Muscle layer of duodenum (tissue), 2 donors: ENCODE measurements at regions not wholly inside any gene's neighbourhood (a gene's known extent, or its start where the extent isn't known, plus 50 kb on each side); places are given as distances from the start of the nearest gene placed in this dataset.

ENCODE experiments used
- H3K27ac ChIP-seq: one replicate; pipeline ENCODE4 v1.7.0; 2013; ENCODE audit warnings: mild to moderate bottlenecking, low read length
- H3K27me3 ChIP-seq: one replicate; pipeline ENCODE4 v1.7.0; 2013; ENCODE audit warnings: low read depth, mild to moderate bottlenecking, control low read depth, low read length
- H3K36me3 ChIP-seq, 2 donors: one replicate each; pipeline ENCODE4 v1.7.0; 2013; ENCODE audit warnings: low read length in 2 of 2, control low read depth in 1 of 2, mild to moderate bottlenecking in 1 of 2; ENCODE audit not compliant: insufficient read depth in 2 of 2, control insufficient read depth in 1 of 2
- H3K4me1 ChIP-seq, 2 donors: one replicate each; pipeline ENCODE4 v1.7.0; 2013; ENCODE audit warnings: low read length in 2 of 2, mild to moderate bottlenecking in 2 of 2, control low read depth in 1 of 2, moderate library complexity in 1 of 2; ENCODE audit not compliant: insufficient read depth in 2 of 2, control insufficient read depth in 1 of 2
- H3K4me3 ChIP-seq, 2 donors: one replicate each; pipeline ENCODE4 v1.7.0; 2013; ENCODE audit warnings: low read length in 2 of 2, low read depth in 1 of 2, mild to moderate bottlenecking in 1 of 2
- H3K9me3 ChIP-seq, 2 donors: one replicate each; pipeline ENCODE4 v1.7.0; 2013; ENCODE audit warnings: low read length in 2 of 2, control low read depth in 1 of 2, mild to moderate bottlenecking in 1 of 2; ENCODE audit not compliant: control insufficient read depth in 1 of 2
- donor health status: healthy.

- H3K27me3 ChIP-seq = no peaks in the 10 kb centered on the region
- H3K9me3 ChIP-seq = no peaks in the 10 kb centered on the region
- H3K4me1 ChIP-seq = no peaks in the 10 kb centered on the region
- H3K36me3 ChIP-seq = no peaks in the 10 kb centered on the region
- no peak overlapping the region for H3K4me3 ChIP-seq
- H3K27ac ChIP-seq = no peak overlapping the region
These were observed 100.7 kb upstream of the ACTRT2 start for GRCh38 chr1:2920421-2921015.

DNA sequence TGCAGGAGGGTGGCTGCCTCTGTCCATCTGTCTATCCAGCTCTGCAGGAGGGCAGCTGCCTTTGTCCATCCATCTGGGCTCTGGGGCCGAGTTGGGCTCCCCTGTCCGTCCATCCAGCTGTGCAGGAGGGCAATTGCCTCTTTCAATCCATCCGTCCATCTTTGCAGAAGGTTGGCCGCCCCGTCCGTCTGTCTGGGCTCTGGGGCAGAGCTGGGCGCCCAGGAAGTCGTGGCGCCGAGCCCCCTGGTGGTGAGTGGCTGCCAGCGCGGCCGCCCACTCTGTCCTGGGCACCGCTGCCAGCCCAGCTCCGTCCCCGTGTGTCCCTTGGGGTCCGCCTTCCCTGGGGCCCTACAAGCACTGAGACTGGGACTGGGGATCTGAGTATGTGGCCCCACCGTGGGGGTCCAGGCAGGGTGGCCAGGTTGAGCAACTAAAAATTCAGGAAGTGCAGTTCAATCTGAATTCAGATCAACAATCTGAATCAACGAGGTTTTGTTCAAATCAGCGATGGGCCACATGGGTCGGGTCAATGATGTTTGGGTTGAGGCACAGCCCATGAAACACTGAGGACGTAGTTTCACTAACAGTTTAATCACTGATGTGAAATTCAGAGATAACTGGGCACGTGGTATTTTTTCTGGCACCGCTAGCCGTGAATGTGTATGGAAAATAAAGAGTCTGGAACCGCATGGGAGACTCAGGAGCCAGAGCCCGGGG lies 99.1 kb upstream of the ACTRT2 start:
- Histone ChIP-seq H3K4me3 (no peak overlapping the region), H3K27ac (no peak overlapping the region), H3K27me3 (no peaks in the 10 kb centered on the region), H3K36me3 (no peaks in the 10 kb centered on the region), H3K4me1 (no peaks in the 10 kb centered on the region), H3K9me3 (no peaks in the 10 kb centered on the region)

DNA sequence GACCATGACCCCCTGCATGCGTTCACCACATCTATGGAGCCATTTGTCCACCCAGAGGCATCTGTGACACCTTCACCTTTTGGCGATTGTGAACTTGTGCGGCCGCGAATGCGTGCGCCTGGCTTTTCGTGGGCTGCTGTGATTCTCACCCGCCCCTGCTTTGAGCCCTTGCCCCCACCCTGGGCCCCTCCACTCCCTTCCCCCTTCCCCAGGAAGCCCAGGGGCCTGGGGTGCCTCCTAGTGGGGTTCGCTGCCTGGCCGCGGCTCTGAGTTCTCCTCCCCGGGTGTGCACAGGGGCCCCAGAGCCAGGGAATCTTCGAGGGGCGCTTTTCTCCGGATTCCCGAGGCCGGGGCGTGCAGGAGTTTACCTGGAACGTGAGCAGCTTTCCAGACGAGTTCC lies 97.9 kb upstream of the ACTRT2 start:
- no peaks in the 10 kb centered on the region for H3K36me3 ChIP-seq
- H3K9me3 ChIP-seq = no peaks in the 10 kb centered on the region
- H3K4me3 ChIP-seq = no peak overlapping the region
- no peaks in the 10 kb centered on the region for H3K4me1 ChIP-seq
- no peaks in the 10 kb centered on the region for H3K27me3 ChIP-seq
- H3K27ac ChIP-seq = no peak overlapping the region

- Histone ChIP-seq H3K27me3 (no peaks in the 10 kb centered on the region), H3K27ac (no peak overlapping the region), H3K9me3 (peaks cover 0 to 3% of the 10 kb centered on the region in 2 donors), H3K4me3 (no peak overlapping the region), H3K4me1 (no peaks in the 10 kb centered on the region), H3K36me3 (no peaks in the 10 kb centered on the region)
These were observed 96.0 kb upstream of the ACTRT2 start for GRCh38 chr1:2925291-2925690.

DNA sequence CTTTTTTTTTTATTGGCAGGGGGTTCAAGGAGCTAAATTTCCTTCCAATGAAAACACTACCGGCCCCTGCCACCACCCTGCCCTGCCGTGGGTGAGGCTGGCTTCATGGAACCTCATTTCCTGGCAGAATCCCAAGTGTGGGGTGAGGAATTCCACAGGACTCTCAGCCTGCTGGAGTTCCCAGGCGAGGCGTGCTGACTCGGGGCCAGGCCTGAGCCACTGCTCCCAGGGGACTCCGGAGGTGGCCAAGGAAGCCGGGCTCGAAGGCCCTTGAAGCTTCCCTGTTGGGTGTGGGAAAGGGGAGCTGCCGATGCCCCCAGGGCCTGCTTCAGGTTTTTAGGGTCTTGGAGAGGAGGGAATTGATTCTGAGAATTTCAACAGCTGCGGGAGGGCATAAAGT lies 95.3 kb upstream of the ACTRT2 start:
- H3K27me3 ChIP-seq = no peaks in the 10 kb centered on the region
- H3K27ac ChIP-seq = no peak overlapping the region
- no peak overlapping the region for H3K4me3 ChIP-seq
- no peaks in the 10 kb centered on the region for H3K4me1 ChIP-seq
- no peaks in the 10 kb centered on the region for H3K36me3 ChIP-seq
- H3K9me3 ChIP-seq = peaks cover 0 to 3% of the 10 kb centered on the region in 2 donors

- Histone ChIP-seq H3K9me3 (peaks cover 0 to 3% of the 10 kb centered on the region in 2 donors), H3K36me3 (no peaks in the 10 kb centered on the region), H3K27me3 (no peaks in the 10 kb centered on the region), H3K27ac (no peak overlapping the region), H3K4me3 (no peak overlapping the region), H3K4me1 (no peaks in the 10 kb centered on the region)
These were observed 94.7 kb upstream of the ACTRT2 start for GRCh38 chr1:2926447-2927055.

DNA sequence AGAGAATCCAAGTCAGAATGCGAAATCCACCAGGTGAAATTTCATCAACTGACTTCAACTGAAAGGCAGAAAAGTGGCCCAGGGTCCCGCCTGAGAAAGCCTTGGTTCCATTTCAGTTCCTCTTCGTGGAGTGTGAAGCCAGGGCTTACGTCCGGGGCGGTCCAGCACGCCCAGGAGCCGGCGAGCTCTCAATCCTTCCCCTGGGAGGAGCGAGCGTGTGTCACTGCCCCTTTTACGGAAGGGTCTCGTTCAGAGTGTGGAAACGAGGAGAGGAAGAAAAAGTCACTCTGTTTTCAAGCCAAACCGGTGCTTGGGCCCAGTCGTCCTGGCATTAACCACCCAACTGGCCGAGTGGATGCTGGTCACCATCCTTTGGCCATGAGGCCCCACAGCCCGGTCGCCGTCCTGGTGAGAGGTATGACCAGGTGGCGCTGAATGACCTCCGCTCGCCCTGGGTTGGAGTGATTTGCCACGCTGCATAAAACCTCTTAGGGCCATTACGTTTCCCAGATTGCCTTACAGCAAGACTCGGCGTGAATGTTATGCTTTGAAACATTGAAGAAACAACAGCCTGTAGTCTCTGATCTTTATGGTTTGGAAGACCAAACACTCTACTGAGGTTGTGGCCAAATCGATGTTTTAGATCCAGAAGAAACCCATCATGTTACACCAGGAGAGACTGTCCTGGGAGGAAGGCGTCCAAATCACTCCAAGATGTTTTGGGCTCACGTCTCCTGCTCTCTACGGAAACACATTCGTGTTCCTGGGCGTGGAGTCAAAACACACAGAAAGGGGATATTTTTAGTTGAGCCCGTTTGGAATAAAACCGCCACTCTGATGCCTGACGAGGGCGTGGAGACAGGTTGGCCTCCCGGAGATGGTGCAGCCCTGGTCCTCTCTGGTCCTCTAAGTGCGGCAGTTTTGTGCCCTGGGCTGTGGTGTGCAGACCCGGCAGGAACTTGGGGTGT lies 93.6 kb upstream of the ACTRT2 start:
- H3K9me3 ChIP-seq = peaks cover 0 to 3% of the 10 kb centered on the region in 2 donors
- H3K4me1 ChIP-seq = no peaks in the 10 kb centered on the region
- peaks cover 3% of the 10 kb centered on the region for H3K27me3 ChIP-seq
- no peak overlapping the region for H3K27ac ChIP-seq
- no peak overlapping the region for H3K4me3 ChIP-seq
- no peaks in the 10 kb centered on the region for H3K36me3 ChIP-seq

GRCh38 chr1:2928366-2929325 lies 92.6 kb upstream of the ACTRT2 start:
- Histone ChIP-seq H3K27ac (no peak overlapping the region), H3K27me3 (peaks cover 3% of the 10 kb centered on the region), H3K9me3 (peaks cover 0 to 3% of the 10 kb centered on the region in 2 donors)

DNA sequence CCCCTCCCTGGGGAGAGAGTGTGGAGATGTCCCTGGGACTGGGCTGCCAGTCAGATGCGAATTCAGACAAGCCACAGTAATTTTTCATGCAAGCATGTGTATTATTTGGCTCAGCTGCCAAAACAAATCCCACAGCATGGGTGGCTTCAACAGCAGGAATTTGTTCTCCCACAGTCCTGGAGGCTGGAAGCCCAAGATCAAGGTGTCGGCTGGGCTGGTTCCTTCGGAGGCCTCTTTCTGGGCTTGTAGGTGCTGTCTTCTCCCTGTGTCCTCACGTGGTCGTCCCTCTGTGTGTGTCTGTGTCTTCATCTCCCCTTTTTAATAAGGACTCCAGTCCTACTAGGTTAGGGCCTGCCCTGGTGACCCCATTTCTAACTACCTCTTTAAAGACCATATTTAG lies 91.9 kb upstream of the ACTRT2 start:
- no peaks in the 10 kb centered on the region for H3K4me1 ChIP-seq
- no peak overlapping the region for H3K27ac ChIP-seq
- H3K4me3 ChIP-seq = no peak overlapping the region
- no peaks in the 10 kb centered on the region for H3K36me3 ChIP-seq
- peaks cover 0 to 3% of the 10 kb centered on the region in 2 donors for H3K9me3 ChIP-seq
- H3K27me3 ChIP-seq = peaks cover 3% of the 10 kb centered on the region

More at GRCh38 chr1:2928366-2929325, 92.6 kb upstream of the ACTRT2 start:
- no peaks in the 10 kb centered on the region for H3K4me1 ChIP-seq
- no peak overlapping the region for H3K4me3 ChIP-seq
- H3K36me3 ChIP-seq = no peaks in the 10 kb centered on the region

DNA sequence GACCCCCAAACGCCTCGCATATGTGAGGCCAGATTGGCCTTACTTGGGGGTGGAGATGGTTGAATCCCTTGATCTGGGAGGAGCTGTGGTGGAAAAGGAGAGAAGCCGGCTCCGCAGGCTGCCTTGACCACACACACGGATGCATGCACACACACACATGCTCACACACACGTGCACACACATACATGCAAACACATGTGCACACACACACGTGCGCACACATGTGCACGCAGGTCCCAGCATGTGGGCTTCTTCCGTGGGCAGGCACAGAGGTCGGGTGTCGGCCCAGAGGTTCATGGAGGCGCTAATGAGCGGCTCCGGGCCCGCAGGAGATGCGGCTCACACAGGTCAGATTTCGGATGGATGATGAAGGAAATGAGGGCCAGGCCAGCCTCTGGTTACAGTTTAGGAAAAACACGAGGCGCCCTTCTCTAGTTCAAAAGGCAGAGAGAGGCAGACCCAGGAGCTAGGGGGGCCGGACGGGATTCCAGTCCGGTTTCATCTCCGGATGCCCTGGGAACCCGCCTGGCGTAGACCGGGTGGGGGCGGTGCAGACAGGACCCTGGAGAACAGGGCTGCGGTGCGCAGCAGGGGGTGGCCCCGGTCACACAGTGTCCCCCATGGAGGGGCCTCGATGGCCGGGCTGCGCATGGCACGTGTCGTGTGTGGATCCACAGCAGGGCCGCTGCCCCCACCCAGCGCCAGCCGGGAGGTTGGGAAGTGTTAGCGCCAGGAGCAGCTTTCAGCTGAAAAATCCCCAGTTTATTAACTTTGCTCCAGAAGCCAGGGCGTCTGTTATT lies 91.1 kb upstream of the ACTRT2 start:
- H3K4me1 ChIP-seq = no peaks in the 10 kb centered on the region
- H3K27ac ChIP-seq = no peak overlapping the region
- peaks cover 0 to 3% of the 10 kb centered on the region in 2 donors for H3K9me3 ChIP-seq
- no peak overlapping the region for H3K4me3 ChIP-seq
- no peaks in the 10 kb centered on the region for H3K36me3 ChIP-seq
- H3K27me3 ChIP-seq = peaks cover 3% of the 10 kb centered on the region
